ENCODE measurements at regions not wholly inside any gene's neighbourhood (a gene's known extent, or its start where the extent isn't known, plus 50 kb on each side); places are given as distances from the start of the nearest gene placed in this dataset.

DNA sequence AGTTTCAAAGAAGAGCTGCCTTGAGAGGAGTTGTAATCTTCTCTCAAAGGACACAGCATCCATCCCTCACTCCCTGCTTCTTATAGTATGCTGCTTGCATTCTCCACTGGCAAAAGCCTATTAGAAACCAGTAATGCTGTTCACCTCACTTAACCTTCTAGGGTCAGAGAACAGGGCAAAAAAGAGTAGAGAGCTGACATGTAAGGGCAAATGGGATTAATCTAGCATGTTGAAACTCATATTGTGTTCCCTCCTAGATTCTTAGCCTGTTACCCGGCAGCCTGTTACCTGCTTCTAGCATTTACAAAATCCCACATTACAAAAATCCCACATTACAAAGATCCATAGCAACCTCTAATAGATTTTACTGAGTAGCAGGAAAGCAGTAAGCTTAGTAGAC, 244.7 kb downstream of the SLC7A11 start:
- Histone ChIP-seq H3K4me1 (ENCODE audit: control insufficient read depth, insufficient read depth, low read length) (no peaks in the 10 kb centered on the region), H3K27ac (ENCODE audit: extremely low read depth, low read depth, low read length) (no peak overlapping the region), H3K36me3 (ENCODE audit: control insufficient read depth in 2 of 2, insufficient read depth in 1 of 2, low read length in 2 of 2) (no peaks in the 10 kb centered on the region), H3K4me3 (ENCODE audit: low read depth, low read length) (no peak overlapping the region), H3K9me3 (ENCODE audit: control insufficient read depth, insufficient read depth, low read depth, low read length) (no peaks in the 10 kb centered on the region)
- ChIA-PET CTCF (no interaction called here), POLR2A (no interaction called here)
- no peak for TF ChIP-seq ZSCAN23 (tag by site-specific recombination; IDR thresholded peaks at IDR 0.05)
- TF ChIP-seq SCRT1 (tag by site-specific recombination; IDR thresholded peaks at IDR 0.05; ENCODE audit: borderline replicate concordance): no peak
- no peak for TF ChIP-seq ZNF155 (tag by site-specific recombination; IDR thresholded peaks at IDR 0.05)
- TF ChIP-seq ZNF266 (tag by site-specific recombination; IDR thresholded peaks at IDR 0.05; ENCODE audit: low read depth): no peak
- TF ChIP-seq GLIS1 (tag by site-specific recombination; IDR thresholded peaks at IDR 0.05): no peak
- no peak for TF ChIP-seq ZNF132 (tag by site-specific recombination; IDR thresholded peaks at IDR 0.05; ENCODE audit: borderline replicate concordance)
- TF ChIP-seq ZBTB17 (tag by site-specific recombination; IDR thresholded peaks at IDR 0.05): no peak
- no peak for TF ChIP-seq ZNF248 (tag by site-specific recombination; IDR thresholded peaks at IDR 0.05)
- TF ChIP-seq ZNF530 (tag by site-specific recombination; IDR thresholded peaks at IDR 0.05; ENCODE audit: low read depth): no peak
- TF ChIP-seq HOXD13 (CRISPR knock-in tag; IDR thresholded peaks at IDR 0.05; ENCODE audit: borderline replicate concordance): no peak
- TF ChIP-seq, protein P1, sequence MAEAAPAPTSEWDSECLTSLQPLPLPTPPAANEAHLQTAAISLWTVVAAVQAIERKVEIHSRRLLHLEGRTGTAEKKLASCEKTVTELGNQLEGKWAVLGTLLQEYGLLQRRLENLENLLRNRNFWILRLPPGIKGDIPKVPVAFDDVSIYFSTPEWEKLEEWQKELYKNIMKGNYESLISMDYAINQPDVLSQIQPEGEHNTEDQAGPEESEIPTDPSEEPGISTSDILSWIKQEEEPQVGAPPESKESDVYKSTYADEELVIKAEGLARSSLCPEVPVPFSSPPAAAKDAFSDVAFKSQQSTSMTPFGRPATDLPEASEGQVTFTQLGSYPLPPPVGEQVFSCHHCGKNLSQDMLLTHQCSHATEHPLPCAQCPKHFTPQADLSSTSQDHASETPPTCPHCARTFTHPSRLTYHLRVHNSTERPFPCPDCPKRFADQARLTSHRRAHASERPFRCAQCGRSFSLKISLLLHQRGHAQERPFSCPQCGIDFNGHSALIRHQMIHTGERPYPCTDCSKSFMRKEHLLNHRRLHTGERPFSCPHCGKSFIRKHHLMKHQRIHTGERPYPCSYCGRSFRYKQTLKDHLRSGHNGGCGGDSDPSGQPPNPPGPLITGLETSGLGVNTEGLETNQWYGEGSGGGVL (tag by site-specific recombination; IDR thresholded peaks at IDR 0.05): no peak
- TF ChIP-seq, protein P2, sequence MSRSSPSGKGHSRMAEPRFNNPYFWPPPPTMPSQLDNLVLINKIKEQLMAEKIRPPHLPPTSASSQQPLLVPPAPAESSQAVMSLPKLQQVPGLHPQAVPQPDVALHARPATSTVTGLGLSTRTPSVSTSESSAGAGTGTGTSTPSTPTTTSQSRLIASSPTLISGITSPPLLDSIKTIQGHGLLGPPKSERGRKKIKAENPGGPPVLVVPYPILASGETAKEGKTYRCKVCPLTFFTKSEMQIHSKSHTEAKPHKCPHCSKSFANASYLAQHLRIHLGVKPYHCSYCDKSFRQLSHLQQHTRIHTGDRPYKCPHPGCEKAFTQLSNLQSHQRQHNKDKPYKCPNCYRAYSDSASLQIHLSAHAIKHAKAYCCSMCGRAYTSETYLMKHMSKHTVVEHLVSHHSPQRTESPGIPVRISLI (tag by site-specific recombination; IDR thresholded peaks at IDR 0.05): no peak
- TF ChIP-seq, protein P3, sequence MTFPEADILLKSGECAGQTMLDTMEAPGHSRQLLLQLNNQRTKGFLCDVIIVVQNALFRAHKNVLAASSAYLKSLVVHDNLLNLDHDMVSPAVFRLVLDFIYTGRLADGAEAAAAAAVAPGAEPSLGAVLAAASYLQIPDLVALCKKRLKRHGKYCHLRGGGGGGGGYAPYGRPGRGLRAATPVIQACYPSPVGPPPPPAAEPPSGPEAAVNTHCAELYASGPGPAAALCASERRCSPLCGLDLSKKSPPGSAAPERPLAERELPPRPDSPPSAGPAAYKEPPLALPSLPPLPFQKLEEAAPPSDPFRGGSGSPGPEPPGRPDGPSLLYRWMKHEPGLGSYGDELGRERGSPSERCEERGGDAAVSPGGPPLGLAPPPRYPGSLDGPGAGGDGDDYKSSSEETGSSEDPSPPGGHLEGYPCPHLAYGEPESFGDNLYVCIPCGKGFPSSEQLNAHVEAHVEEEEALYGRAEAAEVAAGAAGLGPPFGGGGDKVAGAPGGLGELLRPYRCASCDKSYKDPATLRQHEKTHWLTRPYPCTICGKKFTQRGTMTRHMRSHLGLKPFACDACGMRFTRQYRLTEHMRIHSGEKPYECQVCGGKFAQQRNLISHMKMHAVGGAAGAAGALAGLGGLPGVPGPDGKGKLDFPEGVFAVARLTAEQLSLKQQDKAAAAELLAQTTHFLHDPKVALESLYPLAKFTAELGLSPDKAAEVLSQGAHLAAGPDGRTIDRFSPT (tag by site-specific recombination; IDR thresholded peaks at IDR 0.05): no peak
- TF ChIP-seq ZNF169 (tag by site-specific recombination; IDR thresholded peaks at IDR 0.05): no peak
- TF ChIP-seq RBAK (tag by site-specific recombination; IDR thresholded peaks at IDR 0.05): no peak
- TF ChIP-seq KLF16 (tag by site-specific recombination; IDR thresholded peaks at IDR 0.05): no peak

DNA sequence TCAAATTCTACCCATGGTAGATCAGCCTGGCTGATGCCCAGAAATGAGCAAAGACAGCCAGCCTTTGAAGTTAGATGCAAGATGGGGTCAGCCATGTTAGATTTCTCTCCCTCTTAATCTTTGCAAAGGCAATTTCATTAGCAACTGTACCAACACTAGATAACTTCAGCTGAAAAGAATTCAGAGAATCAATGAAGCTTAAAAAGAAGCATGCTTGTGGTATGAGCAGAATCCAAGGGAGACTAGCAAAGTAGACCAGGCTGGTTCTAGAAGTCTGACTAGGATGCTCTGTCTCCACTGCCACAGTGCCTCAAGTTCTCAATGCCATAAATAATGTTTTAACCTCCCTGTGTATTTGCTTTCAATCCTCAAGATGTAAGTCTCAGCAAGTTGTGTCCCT, 247.3 kb downstream of the SLC7A11 start:
- no peak overlapping the region for H3K27ac ChIP-seq (ENCODE audit: extremely low read depth, low read depth, low read length)
- no peaks in the 10 kb centered on the region for H3K9me3 ChIP-seq (ENCODE audit: control insufficient read depth, insufficient read depth, low read depth, low read length)
- H3K4me1 ChIP-seq (ENCODE audit: control insufficient read depth, insufficient read depth, low read length): no peaks in the 10 kb centered on the region
- POLR2A ChIA-PET: no interaction called here
- TF ChIP-seq ZXDB (tag by site-specific recombination; IDR thresholded peaks at IDR 0.05): no peak
- TF ChIP-seq HOXC10 (CRISPR knock-in tag; IDR thresholded peaks at IDR 0.05): no peak
- no peak for TF ChIP-seq OSR2 (tag by site-specific recombination; IDR thresholded peaks at IDR 0.05)
- no peak for TF ChIP-seq ZNF426 (tag by site-specific recombination; IDR thresholded peaks at IDR 0.05)
- TF ChIP-seq, protein P1 (tag by site-specific recombination; IDR thresholded peaks at IDR 0.05): no peak
- CTCF ChIA-PET: no interaction called here
- no peak overlapping the region for H3K4me3 ChIP-seq (ENCODE audit: low read depth, low read length)
- no peaks in the 10 kb centered on the region for H3K36me3 ChIP-seq (ENCODE audit: control insufficient read depth in 2 of 2, insufficient read depth in 1 of 2, low read length in 2 of 2)

Measured in HEK293 (cell line).